Erythroblast (primary cell): ENCODE measurements at regions not wholly inside any gene's neighbourhood (a gene's known extent, or its start where the extent isn't known, plus 50 kb on each side); places are given as distances from the start of the nearest gene placed in this dataset.
"Not testable (repeated sequence)": the region's sequence is repeated elsewhere in the genome, so short reads cannot be mapped to it uniquely, and the experiment has no call there.

Experiments
- DNase-seq, 2 experiments: peaks; one replicate each; lab custom pipeline; 2025; lab: John Stamatoyannopoulos, UW
- GATA1 ChIP-seq: IDR thresholded peaks from 2 replicates; pipeline ENCODE4 v1.6.1; 2011; ENCODE audit warnings: low read depth, mild to moderate bottlenecking, control low read depth, low read length, moderate library complexity
- POLR2A ChIP-seq: IDR thresholded peaks from 2 replicates; pipeline ENCODE4 v1.6.1; 2011; ENCODE audit warnings: mild to moderate bottlenecking, low read length

- no peak for TF ChIP-seq GATA1
- no peak for TF ChIP-seq POLR2A
- no peak for DNase-seq
These were observed 180.4 kb downstream of the TM9SF2 start for GRCh38 chr13:99681695-99682094.

DNA sequence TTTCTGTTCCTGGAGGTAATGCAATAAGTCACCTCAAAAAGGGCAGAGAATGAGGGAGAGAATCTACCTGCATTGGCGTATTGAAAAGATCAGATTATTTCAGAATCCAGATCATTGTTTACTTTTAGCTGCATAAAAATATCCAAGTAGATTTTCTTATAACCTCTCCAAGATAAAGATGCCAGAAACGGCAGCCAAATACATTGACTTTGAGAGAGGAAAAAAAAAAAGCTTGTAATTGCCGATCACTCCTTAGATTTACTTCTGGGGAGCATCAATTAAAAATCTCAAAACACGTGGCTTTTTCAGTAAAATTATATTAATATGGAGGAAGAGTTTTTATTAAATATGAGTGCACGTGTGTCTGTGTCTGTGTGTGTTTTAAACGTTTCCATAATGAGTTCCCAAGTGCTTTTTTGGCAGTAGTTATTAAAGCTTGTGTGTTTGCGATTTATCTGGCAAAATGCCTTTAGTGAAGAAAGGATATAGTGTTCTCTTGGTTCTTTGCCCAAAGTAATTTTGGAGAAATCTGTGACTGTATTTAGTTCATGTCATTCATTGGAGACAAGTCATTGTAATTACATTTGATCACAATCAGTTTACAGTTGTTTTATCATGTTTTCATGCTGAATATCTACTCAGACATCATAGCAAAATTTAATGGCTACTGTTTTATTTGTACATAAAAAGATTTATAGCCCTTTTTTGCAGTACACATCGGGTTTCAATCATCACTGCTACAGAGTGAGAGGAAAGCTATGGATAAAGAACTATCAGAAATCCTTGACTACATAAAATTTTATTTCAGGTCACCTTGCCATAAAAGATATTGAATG lies 176.1 kb downstream of the TM9SF2 start:
- TF ChIP-seq GATA1, result no peak
- TF ChIP-seq POLR2A, result no peak
- no peak for DNase-seq

DNA sequence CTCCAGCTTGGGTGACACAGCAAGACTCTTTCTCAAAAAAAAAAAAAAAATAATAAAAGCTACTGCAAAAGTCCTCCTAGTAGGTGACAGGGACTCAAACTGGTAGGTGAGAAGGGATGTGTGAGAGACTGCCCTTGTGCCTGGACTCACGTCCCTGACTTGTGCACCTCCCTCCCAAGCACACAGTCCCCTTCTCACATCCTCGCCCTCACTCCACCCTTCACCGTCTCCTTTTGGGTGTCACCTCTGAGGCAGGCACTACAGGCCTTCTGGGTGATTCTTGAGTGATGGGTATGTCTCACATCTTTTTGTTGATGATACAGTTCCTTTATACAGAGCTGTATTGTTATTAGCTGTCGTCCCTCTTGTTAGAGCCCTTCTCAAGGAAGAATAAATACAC lies 170.5 kb downstream of the TM9SF2 start:
- TF ChIP-seq POLR2A, result no peak
- no peak for TF ChIP-seq GATA1
- no peak for DNase-seq

DNA sequence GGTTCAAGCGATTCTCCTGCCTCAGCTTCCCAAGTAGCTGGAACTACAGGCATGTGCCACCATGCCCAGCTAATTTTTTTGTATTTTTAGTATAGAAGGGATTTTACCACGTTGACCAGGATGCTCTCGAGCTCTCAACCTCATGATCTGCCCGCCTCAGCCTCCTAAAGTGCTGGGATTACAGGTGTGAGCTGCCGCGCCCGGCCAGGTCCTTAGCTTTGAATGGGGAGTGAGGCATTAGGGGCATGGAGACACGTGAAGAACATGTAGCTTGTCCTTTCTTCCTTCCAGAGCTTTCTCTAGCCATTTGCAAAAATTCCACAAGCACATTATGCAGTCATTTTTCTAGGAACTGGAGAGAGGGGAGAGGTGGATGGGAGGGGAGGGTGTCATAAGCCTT lies 167.8 kb downstream of the TM9SF2 start:
- not testable (repeated sequence) for DNase-seq

- no peak for DNase-seq
- TF ChIP-seq GATA1 (no peak), POLR2A (no peak)
These were observed 165.0 kb downstream of the TM9SF2 start for GRCh38 chr13:99666146-99666805.

GRCh38 chr13:99665711-99666110 lies 164.4 kb downstream of the TM9SF2 start:
- DNase-seq, result no peak
- TF ChIP-seq GATA1, result no peak
- TF ChIP-seq POLR2A, result no peak

- no peak for DNase-seq
- no peak for TF ChIP-seq POLR2A
- TF ChIP-seq GATA1, result no peak
These were observed 162.6 kb downstream of the TM9SF2 start for GRCh38 chr13:99663908-99664307.

DNA sequence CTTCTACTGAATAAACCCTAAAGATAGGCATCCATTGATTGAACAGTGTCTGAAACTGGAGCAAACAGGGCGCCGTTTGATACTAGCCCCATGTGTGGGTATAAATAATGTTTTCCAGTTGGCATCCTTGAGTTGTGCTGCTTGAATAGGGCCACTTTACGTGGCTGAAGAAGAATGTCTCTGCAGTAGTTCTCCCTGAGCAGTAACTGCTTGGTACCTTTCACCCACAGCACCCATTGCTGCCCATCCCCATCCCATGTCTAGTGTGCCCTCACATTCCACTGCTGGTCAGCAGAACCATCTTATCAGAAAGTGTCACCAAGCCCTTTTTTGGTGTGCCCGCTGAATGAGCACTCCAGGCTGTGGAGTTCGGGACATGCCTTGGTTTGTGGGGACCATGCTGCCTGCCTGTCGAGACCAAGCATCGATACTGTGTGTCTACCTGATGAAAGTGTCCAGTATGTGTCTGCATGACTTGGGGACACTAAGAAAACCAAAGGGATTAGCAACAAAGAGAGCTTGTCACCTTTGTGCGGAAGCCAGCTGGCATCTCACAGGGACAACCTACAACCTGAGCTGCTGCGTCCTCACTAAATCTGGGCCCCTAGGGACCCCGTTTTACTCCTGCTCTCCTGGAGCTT lies 162.0 kb downstream of the TM9SF2 start:
- no peak for TF ChIP-seq POLR2A
- no peak for TF ChIP-seq GATA1

DNA sequence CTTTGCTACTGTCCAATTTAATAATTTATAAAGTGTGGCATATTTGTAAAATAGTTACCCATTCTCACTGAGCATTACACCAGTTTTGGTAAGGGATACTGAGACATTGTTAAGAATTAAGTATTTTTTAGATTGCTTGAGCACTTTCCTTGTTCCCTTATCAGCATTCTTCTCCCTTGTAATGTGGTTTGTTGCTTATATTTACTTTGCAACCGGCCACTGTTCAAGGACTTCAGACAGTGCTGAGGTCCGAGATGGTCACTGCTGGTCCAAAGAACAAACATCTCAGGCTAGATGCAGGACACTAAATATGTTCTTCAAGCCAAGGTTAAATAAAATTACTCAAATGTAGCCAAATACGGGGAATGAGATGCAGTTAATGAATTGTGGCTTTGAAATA lies 161.4 kb downstream of the TM9SF2 start:
- no peak for DNase-seq
- no peak for TF ChIP-seq POLR2A
- TF ChIP-seq GATA1, result no peak

More for the DNA sequence above, 162.0 kb downstream of the TM9SF2 start:
- no peak for DNase-seq

DNA sequence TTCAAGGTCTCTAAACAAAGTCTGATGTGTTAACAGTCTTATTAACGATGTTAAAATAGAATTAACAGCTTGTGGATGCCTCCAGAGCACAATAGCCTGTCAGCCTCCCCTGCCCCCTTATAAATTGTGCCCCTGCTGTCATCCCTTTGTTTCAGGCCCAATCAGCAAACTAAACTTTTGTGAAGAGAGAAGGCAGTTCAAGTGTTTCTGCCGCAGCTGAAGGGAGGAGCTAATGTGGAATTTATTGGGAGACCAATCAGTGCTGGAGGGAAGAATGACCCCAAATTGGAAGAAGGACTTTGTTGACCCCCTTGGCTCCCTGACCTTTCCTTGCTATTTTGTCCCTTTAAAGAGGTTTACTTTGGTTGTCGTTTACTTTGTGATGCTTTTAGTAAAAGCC lies 160.5 kb downstream of the TM9SF2 start:
- TF ChIP-seq POLR2A, result no peak
- TF ChIP-seq GATA1, result no peak
- DNase-seq, result no peak

- no peak for TF ChIP-seq POLR2A
These were observed 158.7 kb downstream of the TM9SF2 start for GRCh38 chr13:99659866-99660554.

DNA sequence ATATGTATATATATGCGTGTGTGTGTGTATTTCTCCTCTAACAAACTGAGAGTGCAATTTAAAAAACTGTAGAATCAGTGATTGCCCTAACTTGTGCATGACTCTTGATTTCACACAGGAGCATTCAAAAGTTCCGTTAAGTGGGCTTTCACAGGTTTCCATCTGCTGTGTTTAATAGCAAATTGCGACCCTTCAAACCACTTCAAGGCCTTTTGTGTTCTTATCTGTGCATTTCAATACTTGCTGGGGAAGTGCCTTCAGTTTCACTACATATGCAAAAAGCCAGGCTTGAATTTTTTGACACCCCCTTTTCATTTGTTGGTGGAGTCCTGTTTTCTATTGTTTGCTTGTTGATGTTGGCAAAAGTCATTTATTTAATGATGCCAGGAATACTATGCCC lies 158.0 kb downstream of the TM9SF2 start:
- TF ChIP-seq POLR2A (no peak), GATA1 (no peak)
- no peak for DNase-seq

More at GRCh38 chr13:99659866-99660554, 158.7 kb downstream of the TM9SF2 start:
- no peak for DNase-seq

DNA sequence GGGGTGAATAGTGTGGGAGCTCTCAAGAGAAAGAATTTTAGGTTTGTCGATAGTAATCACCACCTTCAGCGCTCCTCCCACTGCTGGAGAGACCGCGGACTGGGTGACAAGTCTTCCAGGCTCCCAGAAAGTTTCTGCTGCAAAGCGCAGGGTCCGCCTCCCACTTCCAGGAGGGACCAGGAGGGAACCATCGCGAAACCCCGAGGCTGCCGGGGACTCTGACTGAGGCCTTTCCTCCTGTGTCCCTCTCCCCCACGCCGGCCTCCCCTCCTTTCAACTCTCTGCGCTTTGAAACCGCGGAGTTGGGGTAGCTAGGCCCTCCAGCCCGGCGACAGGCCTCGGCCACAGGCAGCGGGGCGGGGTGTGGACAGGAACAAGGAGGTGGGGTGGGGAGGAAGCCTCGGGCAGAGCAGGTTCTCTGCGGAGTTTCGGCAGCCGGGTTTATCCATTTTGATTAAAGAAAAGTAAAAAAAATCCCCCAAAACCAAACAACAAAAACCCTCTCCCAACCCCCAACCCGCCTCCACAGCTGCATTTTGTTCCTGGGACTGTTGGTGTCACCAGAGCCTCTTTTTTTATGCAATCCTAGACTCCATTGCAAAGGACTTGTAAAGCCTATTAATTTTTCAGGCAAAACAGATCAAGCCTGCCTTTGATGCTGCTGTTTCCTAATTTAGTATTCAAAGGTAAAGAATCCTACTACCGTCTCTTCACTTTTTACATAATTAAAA lies 157.2 kb downstream of the TM9SF2 start:
- TF ChIP-seq GATA1 (no peak), POLR2A (no peak)
- peak; percentile 40 to 49 for DNase-seq
